Spinal cord (tissue), 9 donors: ENCODE measurements at regions not wholly inside any gene's neighbourhood (a gene's known extent, or its start where the extent isn't known, plus 50 kb on each side); places are given as distances from the start of the nearest gene placed in this dataset.

Source experiments
- DNase-seq, 6 donors: peaks; one replicate each; pipeline versions ENCODE4 v3.0.0 to v3.0.0-alpha.2; 2013 to 2015; ENCODE audit warnings: low spot score in 6 of 6, low read depth in 4 of 6
- H3K27ac ChIP-seq: one replicate; pipeline ENCODE4 v1.5.1; 2013; ENCODE audit warnings: low read depth, low read length, control low read depth
- H3K27me3 ChIP-seq: one replicate; pipeline ENCODE4 v1.6.1; 2013; ENCODE audit warnings: low read length; ENCODE audit not compliant: control insufficient read depth, insufficient read depth
- H3K36me3 ChIP-seq: one replicate; pipeline ENCODE4 v1.6.1; 2013; ENCODE audit warnings: low read length; ENCODE audit not compliant: control insufficient read depth, insufficient read depth
- H3K4me1 ChIP-seq: one replicate; pipeline ENCODE4 v1.6.1; 2013; ENCODE audit warnings: low read length; ENCODE audit not compliant: control insufficient read depth, insufficient read depth
- H3K4me3 ChIP-seq: one replicate; pipeline ENCODE4 v1.5.1; 2013; ENCODE audit warnings: low read depth, low read length, control low read depth
- H3K9me3 ChIP-seq: one replicate; pipeline ENCODE4 v1.6.1; 2013; ENCODE audit warnings: low read length; ENCODE audit not compliant: control insufficient read depth, insufficient read depth
- WGBS: methylation state at CpG from one replicate; pipeline ENCODE4 v1.1.5; 2013; ENCODE audit warnings: missing lambda C conversion rate; ENCODE audit not compliant: insufficient coverage; 5-methylcytosine and 5-hydroxymethylcytosine counted together
- donor health status: healthy.

DNA sequence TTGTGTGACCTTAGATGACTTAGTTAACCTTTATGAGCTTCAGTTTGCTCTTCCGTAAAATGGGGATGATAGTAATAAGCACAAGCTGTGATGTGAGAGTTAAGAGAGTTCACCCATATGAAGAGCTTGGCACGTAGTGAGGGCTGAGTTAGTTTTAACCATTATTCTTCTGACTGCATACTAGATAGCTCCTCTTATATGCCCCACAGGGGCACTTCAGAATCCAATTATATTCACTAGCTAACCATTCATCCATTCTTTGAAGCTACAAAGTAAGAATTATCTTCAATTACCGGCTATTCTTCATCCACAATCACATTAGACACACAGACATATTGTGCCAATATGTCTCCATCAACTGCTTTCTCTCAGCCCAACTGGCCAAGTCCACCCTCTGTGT is 159.0 kb upstream of the STT3B start:
- Histone ChIP-seq H3K9me3 (no peaks in the 10 kb centered on the region), H3K4me1 (no peaks in the 10 kb centered on the region), H3K27me3 (no peaks in the 10 kb centered on the region), H3K27ac (no peak overlapping the region), H3K4me3 (no peak overlapping the region), H3K36me3 (no peaks in the 10 kb centered on the region)
- DNase-seq: peak in 1 of 6 donors; percentile 71
- WGBS: 66% methylated on average over 3 of the region's 3 CpGs

DNA sequence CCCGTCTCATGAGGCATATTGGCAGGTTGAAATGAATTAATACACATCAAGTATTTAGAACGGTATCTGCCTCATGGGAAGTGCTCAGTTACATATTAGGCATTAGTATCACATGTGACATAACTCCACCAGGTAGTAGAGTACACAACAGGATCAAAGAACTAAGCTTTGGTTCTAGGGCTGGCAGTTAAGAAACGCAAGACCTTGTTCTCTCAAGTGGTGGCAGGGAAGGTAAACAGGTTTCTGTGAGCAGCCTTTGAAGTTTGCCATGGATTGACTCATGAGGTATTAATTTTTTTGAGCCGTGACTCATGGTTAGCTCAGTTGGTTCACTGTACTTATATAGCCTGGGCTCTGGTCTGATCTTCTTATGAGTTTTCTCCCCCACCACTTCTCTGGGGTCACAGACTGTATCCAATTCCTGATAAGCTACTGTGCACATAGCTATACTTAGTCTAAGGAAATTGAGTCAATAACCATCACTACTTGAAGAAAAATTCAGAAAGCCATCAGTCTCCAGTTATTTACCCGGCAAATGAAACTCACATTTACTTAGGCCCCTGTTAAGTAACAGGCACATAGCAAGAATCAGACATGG is 155.6 kb upstream of the STT3B start:
- Histone ChIP-seq H3K27me3 (no peaks in the 10 kb centered on the region), H3K4me3 (no peak overlapping the region), H3K9me3 (no peaks in the 10 kb centered on the region), H3K4me1 (no peaks in the 10 kb centered on the region), H3K27ac (no peak overlapping the region), H3K36me3 (no peaks in the 10 kb centered on the region)
- no peak for DNase-seq
- 91% methylated on average over 2 of the region's 5 CpGs for WGBS

- H3K9me3 ChIP-seq: no peaks in the 10 kb centered on the region
- no peaks in the 10 kb centered on the region for H3K27me3 ChIP-seq
- H3K36me3 ChIP-seq: no peaks in the 10 kb centered on the region
- no CpG with 5 or more reads among the region's 1 CpG for WGBS
- no peak for DNase-seq
- no peak overlapping the region for H3K4me3 ChIP-seq
- no peak overlapping the region for H3K27ac ChIP-seq
- H3K4me1 ChIP-seq: no peaks in the 10 kb centered on the region
Measured at GRCh38 chr3:31378231-31378630, 154.5 kb upstream of the STT3B start.

GRCh38 chr3:31379598-31379997 is 153.1 kb upstream of the STT3B start:
- no peaks in the 10 kb centered on the region for H3K27me3 ChIP-seq
- no peaks in the 10 kb centered on the region for H3K36me3 ChIP-seq
- H3K4me3 ChIP-seq: no peak overlapping the region
- no peaks in the 10 kb centered on the region for H3K4me1 ChIP-seq
- no peaks in the 10 kb centered on the region for H3K9me3 ChIP-seq
- no peak overlapping the region for H3K27ac ChIP-seq
- WGBS: 100% methylated on average over 1 of the region's 2 CpGs
- no peak for DNase-seq

DNA sequence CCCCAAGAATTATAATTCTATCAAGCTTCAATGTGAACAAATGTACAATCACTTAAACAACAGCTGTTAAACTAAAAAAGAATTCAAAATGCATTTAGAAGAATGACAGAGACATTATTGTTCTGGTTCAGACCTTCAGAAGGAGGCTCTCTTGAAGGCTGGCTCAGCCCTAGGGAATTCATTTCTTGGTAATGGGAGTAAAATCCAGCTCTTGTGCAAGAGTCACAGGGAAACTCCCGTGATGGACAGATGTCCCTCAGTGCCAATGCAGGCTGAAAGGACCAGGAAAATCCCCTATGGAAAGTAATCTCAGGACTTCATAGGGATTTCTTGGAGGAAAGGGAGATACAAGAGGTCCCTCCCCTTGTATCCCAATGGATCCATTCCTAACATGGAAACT is 149.9 kb upstream of the STT3B start:
- H3K4me1 ChIP-seq: no peaks in the 10 kb centered on the region
- DNase-seq: no peak
- 83% methylated on average over 1 of the region's 1 CpG for WGBS
- H3K27me3 ChIP-seq: no peaks in the 10 kb centered on the region
- H3K27ac ChIP-seq: no peak overlapping the region
- no peak overlapping the region for H3K4me3 ChIP-seq
- H3K36me3 ChIP-seq: no peaks in the 10 kb centered on the region
- H3K9me3 ChIP-seq: no peaks in the 10 kb centered on the region

GRCh38 chr3:31384117-31384516 is 148.6 kb upstream of the STT3B start:
- Histone ChIP-seq H3K27me3 (no peaks in the 10 kb centered on the region), H3K4me1 (no peaks in the 10 kb centered on the region), H3K9me3 (no peaks in the 10 kb centered on the region), H3K4me3 (no peak overlapping the region), H3K27ac (no peak overlapping the region), H3K36me3 (no peaks in the 10 kb centered on the region)
- DNase-seq: no peak
- WGBS: no CpG with 5 or more reads among the region's 1 CpG

GRCh38 chr3:31389939-31390338 is 142.8 kb upstream of the STT3B start:
- Histone ChIP-seq H3K4me1 (no peaks in the 10 kb centered on the region), H3K27ac (no peak overlapping the region), H3K9me3 (no peaks in the 10 kb centered on the region), H3K36me3 (no peaks in the 10 kb centered on the region), H3K4me3 (no peak overlapping the region), H3K27me3 (no peaks in the 10 kb centered on the region)
- peak in 1 of 6 donors; percentile 32 for DNase-seq
- WGBS: no CpG with 5 or more reads among the region's 1 CpG

DNA sequence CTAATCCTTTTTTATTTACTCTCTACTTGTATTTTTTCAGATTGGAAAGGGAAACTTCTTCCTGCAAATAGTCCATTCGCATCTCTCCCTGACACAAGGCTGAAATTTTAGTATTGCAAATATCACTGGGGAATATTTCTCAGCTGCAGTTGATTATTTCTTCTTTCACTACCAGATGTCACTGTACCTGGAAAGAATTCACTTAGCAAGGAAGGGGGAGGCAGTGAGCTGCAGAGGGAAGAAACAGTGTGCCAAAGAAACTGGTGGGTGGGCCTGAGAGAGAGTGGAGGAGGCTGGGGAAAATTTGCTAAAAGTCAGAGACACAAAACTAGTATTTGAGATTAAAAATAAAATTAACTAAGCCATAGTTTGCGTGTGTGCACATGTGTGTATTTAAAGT is 142.3 kb upstream of the STT3B start:
- DNase-seq: peak in 1 of 6 donors; percentile 39
- H3K36me3 ChIP-seq: no peaks in the 10 kb centered on the region
- no peaks in the 10 kb centered on the region for H3K9me3 ChIP-seq
- no peaks in the 10 kb centered on the region for H3K4me1 ChIP-seq
- H3K27ac ChIP-seq: no peak overlapping the region
- no CpG with 5 or more reads among the region's 2 CpGs for WGBS
- H3K4me3 ChIP-seq: no peak overlapping the region
- no peaks in the 10 kb centered on the region for H3K27me3 ChIP-seq

DNA sequence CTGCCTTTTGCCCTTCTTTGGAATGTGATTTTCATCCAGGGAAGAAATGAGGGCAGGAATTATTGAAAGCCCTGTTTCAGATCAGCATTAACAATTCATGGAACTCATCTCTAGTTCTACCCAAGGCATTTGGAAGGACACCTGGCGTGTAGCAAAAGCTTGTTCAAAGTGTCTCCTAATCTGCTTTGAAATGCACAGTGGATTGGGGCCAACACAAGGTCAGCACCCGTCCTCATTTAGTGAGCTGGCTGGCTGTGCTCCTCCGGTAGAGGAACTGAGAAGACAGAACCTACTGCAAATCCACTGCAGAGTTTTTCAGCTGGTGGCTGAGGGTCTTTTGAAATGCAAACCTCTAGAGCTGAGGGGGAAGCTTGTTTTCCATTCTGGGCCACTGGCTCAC is 141.6 kb upstream of the STT3B start:
- Histone ChIP-seq H3K9me3 (no peaks in the 10 kb centered on the region), H3K27ac (no peak overlapping the region), H3K4me1 (no peaks in the 10 kb centered on the region), H3K27me3 (no peaks in the 10 kb centered on the region), H3K4me3 (no peak overlapping the region), H3K36me3 (no peaks in the 10 kb centered on the region)
- DNase-seq: peak in 1 of 6 donors; percentile 37
- 40% methylated on average over 3 of the region's 3 CpGs for WGBS

DNA sequence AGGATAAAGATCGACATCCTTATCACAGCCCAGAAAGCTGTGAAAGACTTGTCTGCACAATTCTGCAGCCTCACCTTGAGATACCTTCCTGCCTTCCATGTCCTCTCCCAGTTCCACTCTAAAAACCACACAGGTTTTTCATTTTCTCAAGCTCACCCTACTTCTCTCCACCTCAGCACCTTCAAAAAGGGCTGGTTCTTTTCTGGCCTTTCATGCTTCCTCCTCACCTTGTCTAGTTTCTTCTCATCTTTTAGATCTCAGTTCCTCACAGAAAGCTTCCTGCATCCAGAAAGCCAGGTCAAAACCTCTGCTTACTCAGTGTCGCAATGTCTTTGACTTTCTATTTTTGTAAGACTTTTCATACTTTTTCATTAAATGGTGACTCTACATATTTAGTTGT is 140.2 kb upstream of the STT3B start:
- Histone ChIP-seq H3K36me3 (no peaks in the 10 kb centered on the region), H3K27me3 (no peaks in the 10 kb centered on the region), H3K4me1 (no peaks in the 10 kb centered on the region), H3K27ac (no peak overlapping the region), H3K9me3 (no peaks in the 10 kb centered on the region), H3K4me3 (no peak overlapping the region)
- DNase-seq: no peak
- 100% methylated on average over 1 of the region's 2 CpGs for WGBS
